ENCODE measurements at regions not wholly inside any gene's neighbourhood (a gene's known extent, or its start where the extent isn't known, plus 50 kb on each side); places are given as distances from the start of the nearest gene placed in this dataset.
A peak's percentile ranks its signal among the peaks of the same experiment; 100 is the strongest.
"Not testable (repeated sequence)": the region's sequence is repeated elsewhere in the genome, so short reads cannot be mapped to it uniquely, and the experiment has no call there.

DNA sequence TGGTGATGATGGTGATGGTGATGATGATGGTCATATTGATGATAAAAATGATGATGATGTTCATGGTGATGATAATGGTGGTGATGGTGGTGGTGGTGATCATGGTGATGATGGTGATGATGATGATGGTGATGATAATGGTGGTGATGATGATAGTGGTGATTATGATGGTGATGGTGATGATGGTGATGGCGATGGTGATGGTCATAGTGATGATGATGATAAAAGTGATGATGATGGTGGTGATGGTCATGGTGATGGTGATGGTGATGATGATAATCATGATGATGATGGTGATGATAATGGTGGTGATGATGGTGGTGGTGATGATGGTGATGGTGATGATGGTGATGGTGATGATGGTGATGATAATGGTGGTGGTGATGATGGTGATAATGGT lies 478.7 kb downstream of the TYW1 start:
- DNase-seq (ENCODE audit: low read depth) = no peak

- DNase-seq (ENCODE audit: low read depth) = no peak
Measured at GRCh38 chr7:67478066-67478465, 481.4 kb downstream of the TYW1 start.

DNA sequence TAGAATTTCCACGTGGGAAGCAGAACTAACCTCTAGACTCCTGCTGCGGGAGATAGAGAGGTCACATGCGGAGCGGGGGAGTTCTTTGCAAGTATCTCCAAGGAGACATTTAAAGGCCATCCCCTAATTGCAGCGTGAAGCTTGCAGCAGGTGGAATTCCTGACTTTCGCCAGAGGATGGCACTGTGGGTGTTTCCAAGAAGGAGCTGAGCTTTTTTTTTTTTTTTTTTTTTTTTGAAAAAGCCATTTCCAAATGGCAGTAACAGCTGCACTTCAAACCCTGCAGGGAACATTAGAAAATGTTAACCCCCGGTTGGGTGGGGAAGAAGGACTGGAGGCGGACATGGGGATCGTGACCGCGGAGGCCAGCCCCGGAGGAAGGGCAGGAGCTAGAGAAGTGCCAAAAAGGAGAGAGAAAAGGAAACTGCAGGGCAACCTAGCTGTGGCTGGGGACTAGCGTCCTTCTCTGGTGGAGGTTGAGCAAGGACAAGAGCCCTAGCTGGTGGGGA lies 487.7 kb downstream of the TYW1 start:
- peak; percentile 9 for DNase-seq (ENCODE audit: low read depth)

DNA sequence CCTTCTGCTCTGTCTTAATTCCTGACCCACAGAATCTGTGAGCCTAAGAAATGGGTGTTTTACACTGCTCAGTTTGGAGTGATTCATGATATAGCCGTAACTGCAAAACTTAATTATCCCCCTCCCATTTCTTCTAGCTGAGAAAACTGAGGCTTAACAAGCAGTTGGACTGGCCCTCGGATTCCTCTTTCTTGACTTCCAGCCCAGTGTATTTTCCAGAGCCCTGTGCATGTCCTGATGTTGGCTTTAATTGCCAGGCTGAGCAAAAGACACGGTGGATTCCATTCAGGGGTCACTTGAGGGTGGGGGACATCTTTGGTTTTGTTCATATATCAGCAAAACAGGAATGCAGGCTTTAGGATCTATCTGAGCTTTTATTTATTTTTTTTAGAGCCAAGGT lies 489.8 kb downstream of the TYW1 start:
- DNase-seq (ENCODE audit: low read depth) = no peak

DNA sequence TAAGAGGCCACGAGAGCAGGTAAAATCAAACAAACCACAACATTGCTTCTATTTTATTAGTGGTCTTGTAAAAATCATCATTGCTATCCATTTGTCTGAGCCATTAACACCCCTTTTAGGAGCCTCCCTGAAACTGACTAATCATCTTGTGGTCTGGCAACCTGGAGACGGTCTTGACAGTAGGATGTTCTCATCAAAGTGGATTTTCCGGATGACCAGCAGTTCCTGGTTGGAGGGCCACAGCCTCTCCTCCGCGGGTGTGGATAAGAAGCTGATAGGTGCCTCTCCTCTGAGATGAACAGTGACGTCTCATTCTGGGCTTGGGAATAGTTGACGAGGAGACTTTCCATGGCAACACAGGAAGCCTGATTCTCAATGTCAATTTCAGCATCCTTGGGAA lies 490.7 kb downstream of the TYW1 start:
- no peak for DNase-seq (ENCODE audit: low read depth)

- DNase-seq (ENCODE audit: low read depth) = no peak
Measured at GRCh38 chr7:67489881-67490280, 493.2 kb downstream of the TYW1 start.

- no peak for DNase-seq (ENCODE audit: low read depth)
Measured at GRCh38 chr7:67493366-67493765, 496.7 kb downstream of the TYW1 start.

DNA sequence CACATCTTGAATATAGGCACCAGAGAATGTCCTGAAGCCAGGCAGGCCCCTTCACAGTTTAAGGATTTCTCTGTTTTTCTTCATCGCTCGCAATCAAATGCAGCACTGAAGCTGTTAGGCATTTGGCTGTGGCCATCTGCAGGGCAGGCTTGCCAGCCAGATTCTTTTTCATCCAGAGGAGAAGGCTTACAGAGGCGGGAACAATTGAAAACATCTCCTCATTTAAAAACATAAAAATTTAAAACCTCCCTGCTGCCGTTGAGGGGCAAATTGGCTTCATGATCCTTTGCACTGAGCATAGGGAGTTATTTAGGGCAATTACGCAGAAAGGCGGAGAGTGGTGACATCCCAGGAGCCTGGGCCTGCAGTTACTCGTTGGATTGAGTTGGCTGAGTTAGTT lies 500.0 kb downstream of the TYW1 start:
- DNase-seq (ENCODE audit: low read depth) = no peak

DNA sequence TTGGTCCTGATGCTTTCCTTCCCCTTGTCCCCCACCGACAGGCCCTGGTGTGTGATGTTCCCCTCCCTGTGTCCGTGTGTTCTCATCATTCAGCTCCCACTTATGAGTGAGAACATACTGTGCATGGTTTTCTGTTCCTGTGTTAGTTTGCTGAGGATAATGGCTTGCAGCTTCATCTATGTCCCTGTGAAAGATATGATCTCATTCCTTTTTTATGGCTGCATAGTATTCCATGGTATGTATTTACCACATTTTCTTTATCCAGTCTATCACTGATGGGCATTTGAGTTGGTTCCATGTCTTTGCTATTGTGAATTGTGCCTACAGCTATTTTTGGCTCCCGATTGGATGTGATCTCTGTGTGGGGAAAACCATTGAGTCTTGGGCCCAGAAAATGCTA lies 501.3 kb downstream of the TYW1 start:
- DNase-seq (ENCODE audit: low read depth) = not testable (repeated sequence)

DNA sequence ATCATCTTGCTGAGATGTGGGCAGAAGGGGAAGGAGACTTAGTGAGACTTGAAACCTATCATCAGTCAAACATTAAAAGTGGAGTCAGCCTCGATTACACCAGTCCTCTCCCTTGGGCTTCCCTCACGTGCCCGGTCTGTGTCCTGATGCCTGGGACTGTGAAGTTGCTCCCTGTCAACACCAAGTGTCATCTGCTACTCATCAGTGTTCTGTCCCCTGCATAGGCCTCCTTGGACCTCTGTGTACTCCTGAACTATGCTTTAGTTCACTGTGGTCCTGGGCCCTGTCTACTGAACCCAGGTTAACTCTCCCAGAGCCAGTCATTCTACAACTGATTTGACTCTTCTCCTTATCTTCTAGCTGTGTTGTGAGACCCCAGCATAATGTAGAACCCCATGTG lies 506.3 kb downstream of the TYW1 start:
- no peak for DNase-seq (ENCODE audit: low read depth)

DNA sequence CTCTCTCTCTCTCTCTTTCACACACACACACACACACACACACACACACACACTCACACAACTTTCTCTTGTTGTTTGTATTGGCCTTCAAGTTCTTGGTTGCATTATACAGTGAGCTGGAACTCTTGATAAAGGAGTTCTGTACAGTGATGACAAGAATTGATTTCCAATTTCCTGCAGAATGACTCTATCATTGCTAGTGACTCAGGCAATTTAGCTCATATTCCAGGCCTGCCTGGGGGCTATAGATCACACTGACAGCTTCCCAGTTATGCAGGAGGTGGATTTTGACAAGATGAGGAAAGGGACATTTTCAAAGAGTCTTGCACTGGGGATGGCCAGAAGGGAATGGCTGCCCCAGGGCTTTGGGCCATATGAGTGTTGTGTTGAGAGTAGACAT lies 508.8 kb downstream of the TYW1 start:
- no peak for DNase-seq (ENCODE audit: low read depth)

DNA sequence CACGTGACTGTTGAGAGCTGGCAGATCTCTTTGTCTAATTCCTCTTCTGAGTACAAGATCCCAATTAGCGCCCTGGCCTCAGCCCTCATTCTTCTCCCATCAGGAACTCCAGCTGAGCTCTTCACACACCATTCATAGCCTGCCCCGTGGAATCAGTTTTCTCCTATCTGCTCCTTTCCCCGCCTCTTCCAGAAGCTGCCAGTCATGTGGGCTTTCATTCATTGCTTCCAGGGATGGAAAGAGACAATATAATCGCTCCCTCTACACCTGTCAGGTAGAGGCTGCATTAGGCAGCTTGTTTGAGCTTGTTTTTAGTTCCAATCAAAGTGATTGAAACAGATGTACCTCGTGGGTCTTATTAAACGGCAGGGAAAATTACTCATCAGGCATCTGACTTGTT lies 515.8 kb downstream of the TYW1 start:
- DNase-seq (ENCODE audit: low read depth) = no peak

DNA sequence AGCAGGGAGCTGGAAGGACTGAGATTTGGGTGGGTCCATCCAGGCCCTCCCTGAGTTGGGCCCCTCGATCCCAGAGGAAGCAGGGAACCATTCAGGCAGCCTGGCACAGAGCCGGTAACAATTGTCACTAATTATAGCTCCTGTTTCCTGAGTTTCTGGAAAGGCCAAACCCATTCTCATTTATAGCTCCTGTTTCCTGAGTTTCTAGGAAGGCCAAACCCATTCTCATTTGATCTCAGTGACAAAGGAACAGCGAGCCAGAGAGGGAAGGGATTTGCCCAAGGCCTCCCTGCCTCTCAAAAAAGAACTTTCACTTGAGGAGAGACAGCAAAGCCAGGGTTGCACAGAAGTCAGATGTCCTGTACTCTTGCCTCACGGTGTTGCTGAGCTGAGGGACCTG lies 521.9 kb downstream of the TYW1 start:
- no peak for DNase-seq (ENCODE audit: low read depth)

DNA sequence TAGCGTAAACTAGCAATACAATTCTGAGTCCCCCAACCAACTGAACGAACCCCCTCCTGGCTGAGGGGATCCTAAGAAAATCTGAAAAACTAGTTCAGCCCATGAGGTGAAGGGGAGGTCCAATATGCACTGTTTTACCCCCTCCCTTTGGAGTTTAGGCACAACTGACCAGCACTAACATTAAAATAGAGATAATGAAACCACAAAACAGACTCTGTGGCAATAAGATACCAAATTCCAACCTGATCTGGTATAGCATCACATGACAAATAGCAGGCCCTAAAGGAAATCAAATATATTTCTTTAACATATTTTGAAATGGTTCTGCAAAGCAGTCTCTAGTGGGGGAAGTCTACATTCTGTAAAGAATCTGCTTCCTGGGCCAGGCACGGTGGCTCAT lies 522.5 kb downstream of the TYW1 start:
- DNase-seq (ENCODE audit: low read depth) = no peak

DNA sequence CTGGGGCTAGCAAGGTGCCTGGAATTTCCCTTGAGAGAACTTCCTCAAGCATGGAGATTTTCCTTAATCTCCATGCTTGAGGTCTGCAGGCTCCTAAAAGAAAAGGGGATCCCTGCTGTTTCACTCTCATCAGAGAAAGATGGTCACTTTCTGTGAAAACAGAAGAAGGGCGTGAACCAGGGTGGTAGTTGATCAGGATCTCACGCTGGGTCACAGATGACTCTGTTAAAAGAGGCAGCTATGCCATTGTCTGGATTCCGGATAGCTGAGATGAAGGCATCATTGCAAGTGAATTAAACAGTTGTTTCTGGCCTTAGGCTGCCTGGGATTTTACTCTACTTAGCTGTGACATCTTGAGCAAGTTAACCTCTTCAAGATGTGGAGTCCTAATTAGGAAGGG lies 525.9 kb downstream of the TYW1 start:
- DNase-seq (ENCODE audit: low read depth) = no peak

GRCh38 chr7:67523713-67524112 lies 527.1 kb downstream of the TYW1 start:
- no peak for DNase-seq (ENCODE audit: low read depth)

GRCh38 chr7:67525588-67525987 lies 529.0 kb downstream of the TYW1 start:
- DNase-seq (ENCODE audit: low read depth) = no peak

GRCh38 chr7:67535241-67535989 lies 538.8 kb downstream of the TYW1 start:
- DNase-seq (ENCODE audit: low read depth) = no peak

DNA sequence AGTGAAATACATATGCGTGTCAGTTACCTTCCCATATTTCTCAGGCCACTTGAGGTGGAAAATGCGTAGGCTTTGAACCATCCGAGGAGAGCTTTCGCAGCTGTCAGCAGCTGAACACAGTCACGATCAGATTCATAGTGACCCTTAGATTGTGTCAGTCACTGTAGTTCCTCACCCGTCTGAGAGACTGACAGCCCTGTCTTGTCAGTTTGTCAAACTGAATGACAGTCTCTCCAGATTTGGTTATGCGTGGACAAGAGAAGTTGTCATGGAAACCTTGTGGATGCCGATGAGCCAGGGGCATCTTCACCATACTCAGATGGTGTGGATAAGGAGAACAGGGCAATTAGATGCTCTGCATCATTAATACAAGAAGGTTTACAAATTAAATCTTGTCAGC lies 546.3 kb downstream of the TYW1 start:
- DNase-seq (ENCODE audit: low read depth) = no peak

GRCh38 chr7:67547183-67547907 lies 550.7 kb downstream of the TYW1 start:
- DNase-seq (ENCODE audit: low read depth) = no peak

DNA sequence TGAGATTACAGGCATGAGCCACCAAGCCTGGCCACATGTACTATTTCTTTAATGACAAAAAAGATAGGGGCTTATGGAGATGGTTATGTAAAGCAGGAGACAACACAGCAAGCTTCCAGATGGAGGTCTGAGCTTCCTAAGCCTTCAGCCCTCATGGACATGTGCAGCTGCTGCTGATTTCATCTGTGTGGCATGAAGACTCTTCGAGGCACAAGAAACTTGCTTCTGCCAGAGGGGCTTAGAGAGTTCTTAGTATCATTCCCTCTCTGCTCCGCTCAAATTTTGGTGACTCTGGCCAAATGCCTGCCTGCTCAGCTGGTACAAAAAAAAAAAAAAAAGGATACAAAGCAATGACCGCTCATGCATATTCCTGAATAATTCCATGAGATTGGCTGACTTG lies 552.5 kb downstream of the TYW1 start:
- no peak for DNase-seq (ENCODE audit: low read depth)

DNA sequence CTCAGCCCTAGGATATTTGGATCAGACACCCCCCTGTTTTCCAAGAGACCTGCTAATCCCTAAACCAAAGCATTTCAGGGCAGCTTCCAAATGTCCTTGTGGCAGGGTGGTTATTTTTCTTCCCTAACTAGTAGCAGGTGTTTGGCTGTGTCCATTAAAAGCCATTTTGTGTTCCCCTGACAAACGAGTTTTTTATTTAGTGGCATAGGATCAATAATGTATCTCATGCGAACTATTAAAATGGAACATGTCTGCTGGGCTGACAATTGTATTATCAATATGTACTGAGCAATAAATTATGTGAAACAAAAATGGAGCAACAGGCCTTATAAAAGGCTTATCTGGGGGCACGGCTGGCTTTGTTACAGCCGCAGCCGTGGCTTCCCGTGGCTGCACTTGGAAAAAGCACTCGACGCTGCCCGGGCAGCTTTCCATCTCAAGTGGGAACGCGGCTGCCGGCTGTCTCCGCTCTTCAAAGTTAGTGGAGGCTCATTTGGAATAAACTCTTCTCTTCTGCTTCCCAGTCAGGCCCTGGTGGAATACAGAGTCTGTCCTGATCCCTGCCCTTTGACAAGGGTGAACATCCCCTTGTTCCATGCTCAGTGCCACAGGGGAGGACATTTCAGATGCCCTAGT lies 554.3 kb downstream of the TYW1 start:
- DNase-seq (ENCODE audit: low read depth) = no peak

DNA sequence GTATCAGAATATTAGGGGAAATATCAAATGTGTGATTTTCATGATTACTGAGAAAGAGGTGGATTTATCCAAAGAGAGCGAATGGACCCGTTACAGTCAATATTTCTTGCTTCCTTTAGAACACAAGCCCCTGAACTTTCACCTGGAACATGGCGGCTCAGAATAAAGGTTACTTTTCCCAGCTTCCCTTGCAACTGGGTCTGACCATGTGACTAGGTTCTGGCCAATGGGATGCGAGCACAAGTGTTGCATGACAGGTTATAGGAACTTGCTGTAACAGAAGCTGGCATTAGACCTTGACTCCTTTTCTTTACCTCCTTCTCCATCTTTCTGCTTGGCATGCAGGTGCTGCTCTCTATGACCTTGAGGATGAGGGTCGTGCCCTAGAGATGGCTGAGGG lies 556.1 kb downstream of the TYW1 start:
- no peak for DNase-seq (ENCODE audit: low read depth)
